HepG2 (cell line): ENCODE measurements at regions not wholly inside any gene's neighbourhood (a gene's known extent, or its start where the extent isn't known, plus 50 kb on each side); places are given as distances from the start of the nearest gene placed in this dataset.

Source experiments
- ATF6 ChIP-seq: sonication (generic); formaldehyde crosslinking; conservative IDR thresholded peaks from 2 replicates; pipeline ENCODE4 v1.4.0; 2020; ENCODE audit warnings: missing genetic modification reagents
- BCL6 ChIP-seq: IDR thresholded peaks from 2 replicates; pipeline ENCODE4 v1.6.1; 2016; ENCODE audit warnings: missing genetic modification reagents, missing compliant biosample characterization
- NCOA5 ChIP-seq: sonication (generic); formaldehyde crosslinking; IDR thresholded peaks from 2 replicates; pipeline ENCODE4 v1.4.0; 2020; ENCODE audit warnings: missing genetic modification reagents
- NPAS2 ChIP-seq: sonication (generic); formaldehyde crosslinking; IDR thresholded peaks from 2 replicates; pipeline ENCODE4 v1.8.0; 2022; ENCODE audit warnings: mild to moderate bottlenecking, missing genetic modification reagents, borderline replicate concordance
- TIGD3 ChIP-seq: sonication (generic); formaldehyde crosslinking; IDR thresholded peaks from 2 replicates; pipeline ENCODE4 v1.5.1; 2020; ENCODE audit warnings: mild to moderate bottlenecking, missing genetic modification reagents, borderline replicate concordance
- ZBTB26 ChIP-seq: IDR thresholded peaks from 2 replicates; pipeline ENCODE4 v1.6.1; 2016; ENCODE audit warnings: missing compliant biosample characterization, missing genetic modification reagents, borderline replicate concordance

- no peak for TF ChIP-seq BCL6 (CRISPR knock-in tag)
- no peak for TF ChIP-seq ATF6 (CRISPR knock-in tag)
- no peak for TF ChIP-seq ZBTB26 (CRISPR knock-in tag)
- no peak for TF ChIP-seq NPAS2
- no peak for TF ChIP-seq NCOA5 (CRISPR knock-in tag)
- TF ChIP-seq TIGD3 (CRISPR knock-in tag) = no peak
These were observed 907.1 kb downstream of the RPA4 start for GRCh38 chrX:97790850-97791249.
